GM21447 (cell line): ENCODE measurements at regions not wholly inside any gene's neighbourhood (a gene's known extent, or its start where the extent isn't known, plus 50 kb on each side); places are given as distances from the start of the nearest gene placed in this dataset.
A peak's percentile ranks its signal among the peaks of the same experiment; 100 is the strongest.
"Not testable (repeated sequence)": the region's sequence is repeated elsewhere in the genome, so short reads cannot be mapped to it uniquely, and the experiment has no call there.

Experiments used
- ATAC-seq: cut with Tn5 transposase; IDR thresholded peaks from one replicate; pipeline ENCODE4 v1.9.1; 2021; ENCODE audit not compliant: unreplicated experiment

- ATAC-seq = no peak
Measured at GRCh38 chr2:234166531-234166930, 116.0 kb downstream of the SPP2 start.

GRCh38 chr2:234165421-234165820 lies 114.9 kb downstream of the SPP2 start:
- ATAC-seq = no peak

- peak; percentile 51 for ATAC-seq
Measured at GRCh38 chr2:234164493-234165413, 114.3 kb downstream of the SPP2 start.

- ATAC-seq = no peak
Measured at GRCh38 chr2:234163510-234164045, 113.1 kb downstream of the SPP2 start.

- no peak for ATAC-seq
Measured at GRCh38 chr2:234162861-234163260, 112.4 kb downstream of the SPP2 start.

- ATAC-seq = no peak
Measured at GRCh38 chr2:234161932-234162331, 111.4 kb downstream of the SPP2 start.

GRCh38 chr2:234158812-234159211 lies 108.3 kb downstream of the SPP2 start:
- no peak for ATAC-seq

- ATAC-seq = no peak
Measured at GRCh38 chr2:234157817-234158588, 107.5 kb downstream of the SPP2 start.

GRCh38 chr2:234156326-234156725 lies 105.8 kb downstream of the SPP2 start:
- ATAC-seq = no peak

GRCh38 chr2:234152835-234153234 lies 102.3 kb downstream of the SPP2 start:
- not testable (repeated sequence) for ATAC-seq

GRCh38 chr2:234147335-234147861 lies 96.9 kb downstream of the SPP2 start:
- no peak for ATAC-seq

GRCh38 chr2:234146087-234146826 lies 95.8 kb downstream of the SPP2 start:
- no peak for ATAC-seq

- no peak for ATAC-seq
Measured at GRCh38 chr2:234145511-234145910, 95.0 kb downstream of the SPP2 start.

GRCh38 chr2:234145057-234145456 lies 94.6 kb downstream of the SPP2 start:
- no peak for ATAC-seq

GRCh38 chr2:234143896-234144295 lies 93.4 kb downstream of the SPP2 start:
- ATAC-seq = no peak

GRCh38 chr2:234142530-234142929 lies 92.0 kb downstream of the SPP2 start:
- ATAC-seq = no peak

- ATAC-seq = no peak
Measured at GRCh38 chr2:234139755-234140154, 89.3 kb downstream of the SPP2 start.

- ATAC-seq = no peak
Measured at GRCh38 chr2:234138836-234139235, 88.3 kb downstream of the SPP2 start.

GRCh38 chr2:234137400-234138014 lies 87.0 kb downstream of the SPP2 start:
- ATAC-seq = no peak

GRCh38 chr2:234136461-234136860 lies 86.0 kb downstream of the SPP2 start:
- no peak for ATAC-seq
